T-helper 22 cell (primary cell): ENCODE measurements at regions not wholly inside any gene's neighbourhood (a gene's known extent, or its start where the extent isn't known, plus 50 kb on each side); places are given as distances from the start of the nearest gene placed in this dataset.

ENCODE experiments used
- DNase-seq: peaks from one replicate; pipeline ENCODE4 v3.0.0-alpha.2; 2020; ENCODE audit warnings: low read depth

GRCh38 chr9:88229434-88229833 is 91.2 kb upstream of the SPATA31C2 start:
- DNase-seq: no peak

- DNase-seq: no peak
Measured at GRCh38 chr9:88224938-88225337, 86.7 kb upstream of the SPATA31C2 start.

DNA sequence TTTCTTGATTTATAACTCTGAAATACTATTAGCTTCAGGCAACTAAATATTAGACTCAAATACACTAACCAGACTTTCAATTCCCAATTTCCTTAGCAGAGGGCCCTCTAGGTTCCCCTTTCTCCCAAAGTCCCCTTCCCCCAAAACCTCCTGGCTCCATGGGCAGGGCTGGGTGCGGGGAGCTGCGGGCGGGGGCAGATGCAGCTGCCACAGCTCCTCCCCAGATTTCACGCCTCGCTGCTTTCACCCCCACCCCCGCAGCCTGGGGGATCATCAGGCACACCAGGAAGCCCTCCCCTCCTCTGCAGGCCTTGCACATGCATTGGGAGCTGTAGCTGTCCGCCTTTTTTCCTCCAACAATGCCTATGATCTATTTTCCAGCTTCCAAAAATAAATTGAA is 82.8 kb upstream of the SPATA31C2 start:
- DNase-seq: no peak

DNA sequence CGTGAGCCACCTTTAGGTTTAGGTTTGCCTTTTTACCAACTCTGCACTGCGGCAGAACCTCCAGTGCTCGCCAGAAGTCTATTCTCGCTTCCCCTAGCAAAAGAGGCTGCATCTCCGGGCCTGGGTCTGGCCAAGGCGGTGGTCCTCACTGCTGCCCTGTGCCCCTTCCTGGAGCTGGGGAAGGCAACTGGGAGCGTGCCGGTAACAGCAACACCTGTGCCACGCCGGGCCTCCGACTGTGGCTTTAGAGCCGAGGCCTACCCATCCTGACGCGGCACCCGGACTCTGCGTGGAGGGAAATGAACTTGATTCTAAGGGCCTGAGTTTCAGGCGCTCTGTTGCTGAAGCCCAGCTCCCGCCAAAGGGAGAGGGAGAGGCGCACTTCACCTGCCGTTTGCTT is 82.4 kb upstream of the SPATA31C2 start:
- no peak for DNase-seq

- DNase-seq: no peak
Measured at GRCh38 chr9:88219601-88220000, 81.3 kb upstream of the SPATA31C2 start.

GRCh38 chr9:88218726-88219125 is 80.5 kb upstream of the SPATA31C2 start:
- DNase-seq: no peak

DNA sequence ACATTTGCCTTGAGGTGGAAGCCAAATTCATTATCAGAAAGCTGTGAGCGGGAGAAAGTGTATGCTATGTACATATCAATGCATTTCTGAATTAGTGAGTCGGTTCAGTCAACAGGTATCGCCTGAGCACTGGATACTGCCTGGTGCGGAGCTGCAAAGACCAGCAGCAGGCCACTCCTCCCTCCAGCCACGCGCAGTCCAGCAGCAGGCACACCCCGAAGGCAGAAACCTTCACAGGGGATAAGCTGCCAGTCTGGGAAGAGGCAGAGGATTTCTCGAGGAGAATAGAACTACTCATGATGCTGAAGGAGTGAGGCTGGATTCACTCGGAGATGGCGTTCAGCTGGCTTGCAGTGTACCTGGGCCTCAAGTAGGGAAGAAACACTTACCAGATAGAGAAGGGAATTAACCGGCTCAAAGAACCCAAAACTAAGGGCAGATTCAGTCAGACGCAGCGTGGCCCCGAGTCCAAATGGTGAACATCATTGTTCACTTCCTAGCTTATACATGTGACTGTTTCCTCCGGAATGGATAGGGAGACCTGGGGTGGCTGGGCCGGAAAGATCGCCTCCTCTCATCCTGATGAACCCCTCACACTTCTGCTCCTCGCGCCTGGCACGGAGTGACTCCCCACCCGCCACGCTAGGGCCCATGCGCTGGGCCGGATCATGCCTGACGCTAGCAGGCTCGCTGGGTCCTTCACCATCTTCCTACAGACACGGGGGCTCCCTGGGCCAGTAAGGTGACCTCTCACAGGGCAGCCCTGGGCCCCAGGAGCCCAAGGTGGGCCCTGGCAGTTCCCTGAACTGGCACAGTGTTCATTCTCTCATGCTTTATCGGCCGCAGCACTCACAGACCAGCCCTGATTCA is 78.1 kb upstream of the SPATA31C2 start:
- DNase-seq: no peak

GRCh38 chr9:88215196-88216125 is 77.2 kb upstream of the SPATA31C2 start:
- no peak for DNase-seq

- no peak for DNase-seq
Measured at GRCh38 chr9:88202321-88202720, 64.0 kb upstream of the SPATA31C2 start.

DNA sequence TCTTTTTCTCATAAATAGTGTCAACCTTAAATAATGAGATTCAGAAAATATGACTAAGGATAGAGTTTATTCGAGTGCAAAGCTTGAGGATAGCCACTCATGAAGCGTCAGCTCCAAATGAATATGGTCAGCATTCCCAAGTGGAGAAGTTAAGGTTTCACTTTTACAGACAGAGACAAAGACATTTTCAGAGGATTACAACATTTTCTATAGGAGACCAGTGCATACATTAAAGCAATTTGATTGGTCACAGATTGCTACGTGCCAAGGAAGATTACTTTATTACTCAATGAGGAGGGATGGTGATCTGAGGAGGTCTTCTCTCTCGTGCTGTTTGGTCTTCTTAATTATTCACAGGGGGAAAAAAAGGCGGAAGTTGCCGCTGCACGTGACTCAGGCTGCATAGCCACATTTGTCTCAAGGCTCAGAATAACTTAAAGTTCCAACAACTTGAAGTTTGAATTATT is 60.1 kb upstream of the SPATA31C2 start:
- no peak for DNase-seq

- no peak for DNase-seq
Measured at GRCh38 chr9:88197781-88198340, 59.6 kb upstream of the SPATA31C2 start.

DNA sequence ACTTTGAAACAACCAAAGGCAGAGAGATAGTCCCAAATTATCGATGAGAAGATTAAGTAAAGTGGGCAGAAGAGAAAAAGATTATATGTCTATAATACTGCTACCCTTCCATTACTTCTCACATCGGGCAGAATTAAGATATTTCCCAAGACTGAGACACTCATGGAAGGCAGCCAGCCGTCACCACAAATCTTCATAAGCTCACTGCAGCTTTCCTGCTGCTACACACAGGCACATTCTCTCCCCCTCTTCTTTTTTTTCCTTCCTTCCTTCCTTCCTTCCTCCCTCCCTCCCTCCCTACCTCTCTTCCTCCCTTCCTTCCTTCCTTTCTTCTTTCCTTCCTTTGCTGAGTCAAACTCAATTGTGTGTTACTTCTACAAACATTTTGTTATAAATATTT is 58.7 kb upstream of the SPATA31C2 start:
- no peak for DNase-seq

GRCh38 chr9:88196142-88196790 is 58.0 kb upstream of the SPATA31C2 start:
- DNase-seq: no peak

DNA sequence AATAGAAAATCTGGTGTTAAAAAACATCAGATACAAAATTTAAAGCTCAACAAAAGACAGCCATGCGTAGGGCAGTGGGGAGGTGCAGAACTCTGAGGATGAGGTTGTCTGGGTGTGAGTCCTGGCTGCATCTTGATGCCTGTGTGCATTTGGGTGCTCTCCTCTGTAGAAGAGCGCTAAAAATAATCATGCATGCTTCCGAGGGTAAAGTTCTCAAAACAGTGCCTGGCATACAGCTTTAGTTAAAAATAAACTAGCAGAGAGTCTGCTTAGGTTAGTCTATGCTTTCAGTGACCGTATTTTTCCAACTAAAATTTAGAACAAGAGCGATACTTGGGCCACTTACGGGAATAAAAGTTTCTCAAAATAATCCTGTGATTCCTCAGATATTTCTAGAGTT is 55.5 kb upstream of the SPATA31C2 start:
- no peak for DNase-seq

GRCh38 chr9:88191456-88191855 is 53.2 kb upstream of the SPATA31C2 start:
- no peak for DNase-seq

- no peak for DNase-seq
Measured at GRCh38 chr9:88189371-88189770, 51.1 kb upstream of the SPATA31C2 start.
